GM21619 (cell line): ENCODE measurements at regions not wholly inside any gene's neighbourhood (a gene's known extent, or its start where the extent isn't known, plus 50 kb on each side); places are given as distances from the start of the nearest gene placed in this dataset.

Source experiments
- ATAC-seq: cut with Tn5 transposase; IDR thresholded peaks from one replicate; pipeline ENCODE4 v1.9.1; 2021; ENCODE audit not compliant: unreplicated experiment

DNA sequence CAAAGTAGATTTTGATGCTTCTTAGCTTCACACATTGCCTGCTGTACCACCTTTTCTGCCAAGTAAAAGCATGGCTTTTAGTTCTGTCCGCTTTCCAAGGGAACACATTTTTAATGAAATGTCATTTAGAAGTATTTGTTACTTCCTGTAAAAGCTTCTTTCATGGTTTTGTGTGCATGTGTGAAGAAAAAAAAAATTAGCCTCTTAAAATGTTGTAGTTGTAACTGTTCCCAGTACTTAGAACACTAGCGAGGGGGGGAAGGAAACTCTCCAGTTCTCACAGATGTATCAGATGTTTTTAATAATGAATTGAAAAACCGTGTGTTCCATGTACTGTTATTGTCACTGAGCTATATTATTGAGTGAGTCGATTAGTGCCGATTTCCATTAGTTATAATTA lies 568.3 kb upstream of the ADGRL2 start:
- no peak for ATAC-seq

DNA sequence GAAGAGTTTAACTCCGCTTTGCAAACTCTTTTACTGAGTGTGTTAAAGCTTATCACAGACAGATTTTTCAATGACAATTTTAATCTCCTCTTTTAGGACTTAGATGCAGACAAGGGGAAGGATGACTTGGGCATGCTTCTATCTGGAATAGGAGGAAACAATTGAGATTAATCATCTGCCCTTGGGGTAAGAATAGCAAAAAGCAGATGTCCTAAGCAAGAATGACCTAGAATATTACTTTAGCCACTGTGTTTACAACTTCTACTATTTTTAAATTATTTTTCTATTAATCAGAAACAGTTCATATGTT lies 569.0 kb upstream of the ADGRL2 start:
- no peak for ATAC-seq

DNA sequence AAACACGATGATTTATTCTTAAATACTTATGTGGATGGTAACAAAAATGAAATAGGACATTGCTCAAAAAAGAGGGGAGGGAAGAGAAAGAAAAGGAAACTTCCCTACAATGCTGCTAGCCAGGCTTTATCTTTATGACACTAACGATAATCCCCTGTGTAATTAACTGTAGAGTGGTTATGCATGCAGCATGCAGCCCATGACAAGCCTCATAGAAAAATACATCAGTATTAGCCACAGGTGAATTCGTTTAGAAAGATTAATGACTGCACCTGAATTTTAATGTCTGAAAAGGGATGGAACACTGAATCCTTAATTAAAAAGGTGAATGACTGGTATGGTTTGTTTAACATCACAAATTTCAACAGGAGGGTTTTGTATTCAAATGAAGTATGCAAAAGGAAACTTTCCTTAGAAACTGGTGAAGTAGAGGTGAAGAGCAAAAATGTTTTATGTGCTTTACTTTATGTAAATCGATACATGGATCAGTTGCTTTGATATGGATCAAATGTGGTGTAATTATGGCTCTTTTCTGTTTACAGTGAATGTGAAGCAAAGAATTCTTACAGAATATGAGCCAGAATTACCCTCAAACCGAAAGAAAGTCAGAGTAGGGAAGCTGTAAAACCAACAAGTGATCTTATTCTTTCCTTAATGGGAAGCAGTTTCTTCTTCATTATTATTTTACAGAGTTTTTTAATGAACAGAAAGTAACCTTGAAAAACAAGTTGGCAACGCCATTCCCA lies 569.6 kb upstream of the ADGRL2 start:
- ATAC-seq: no peak

DNA sequence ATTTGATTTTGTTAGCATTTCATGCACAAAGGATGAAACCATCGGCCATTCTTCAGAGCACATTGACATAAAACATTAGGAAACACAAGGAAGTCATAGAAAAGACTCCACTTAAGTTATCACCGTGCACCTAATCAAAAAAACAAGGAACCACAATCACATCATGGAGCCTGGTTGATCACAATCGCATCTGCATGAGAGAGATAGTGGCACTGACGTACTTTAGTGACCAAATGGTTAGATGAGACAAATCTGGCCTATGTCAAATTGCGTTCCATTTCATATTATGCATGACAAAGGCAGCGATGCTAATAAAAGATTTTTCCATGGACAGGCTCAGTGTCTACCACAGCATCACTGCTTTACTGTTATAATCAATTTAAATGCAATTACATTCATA lies 571.8 kb upstream of the ADGRL2 start:
- no peak for ATAC-seq

DNA sequence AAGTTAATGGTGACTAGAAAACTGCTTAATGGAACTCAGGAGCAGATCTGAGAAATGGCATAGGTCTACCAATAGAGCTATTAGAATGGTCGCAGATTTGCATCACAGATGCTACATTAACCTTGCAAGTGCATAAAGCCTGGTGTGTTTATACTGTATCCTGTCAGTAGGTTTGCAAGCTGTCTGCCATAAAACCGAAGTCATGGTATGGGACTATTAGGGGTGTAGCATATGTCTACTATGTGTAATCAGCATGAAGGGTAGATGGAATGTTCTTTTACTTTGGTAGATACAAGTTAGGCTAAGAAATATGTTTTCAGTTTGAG lies 574.2 kb upstream of the ADGRL2 start:
- no peak for ATAC-seq

DNA sequence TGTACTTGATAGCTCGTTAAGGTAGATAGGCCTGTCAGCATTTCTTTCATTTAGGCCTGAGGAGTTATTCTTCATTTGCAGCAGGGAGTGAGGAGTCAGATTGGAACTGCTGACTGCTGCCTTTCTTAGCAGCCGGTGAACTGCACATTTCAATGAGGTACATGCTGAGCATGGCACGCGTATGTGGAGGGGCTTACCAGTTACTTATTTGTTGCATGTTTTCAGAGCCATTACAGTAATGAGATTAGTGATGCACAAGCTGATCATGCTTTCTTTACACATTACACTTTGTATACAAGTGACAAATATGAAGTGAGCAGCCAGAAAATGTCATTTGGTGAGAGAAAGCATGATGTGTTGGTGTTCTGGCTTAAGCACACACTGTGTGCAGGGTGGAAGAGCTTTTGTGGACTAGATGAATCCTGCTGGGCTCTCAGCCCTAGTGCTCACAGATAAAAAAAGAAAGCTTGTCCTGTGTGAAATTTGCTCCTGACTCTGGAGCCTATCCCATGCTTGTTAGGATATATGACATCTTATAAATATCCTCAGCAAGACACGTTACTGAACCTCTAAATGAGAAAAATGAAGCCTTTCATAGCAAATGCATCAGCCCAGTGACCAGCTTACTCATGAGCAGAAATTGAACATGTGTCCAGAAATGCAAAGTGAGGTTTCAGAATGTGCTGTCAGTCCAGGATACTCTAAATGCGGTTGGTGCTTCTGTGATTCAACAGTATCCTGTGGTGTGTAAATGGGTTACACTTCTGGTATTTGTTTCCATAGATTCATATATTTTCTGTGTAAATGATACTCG lies 574.7 kb upstream of the ADGRL2 start:
- peak; percentile 85 for ATAC-seq

DNA sequence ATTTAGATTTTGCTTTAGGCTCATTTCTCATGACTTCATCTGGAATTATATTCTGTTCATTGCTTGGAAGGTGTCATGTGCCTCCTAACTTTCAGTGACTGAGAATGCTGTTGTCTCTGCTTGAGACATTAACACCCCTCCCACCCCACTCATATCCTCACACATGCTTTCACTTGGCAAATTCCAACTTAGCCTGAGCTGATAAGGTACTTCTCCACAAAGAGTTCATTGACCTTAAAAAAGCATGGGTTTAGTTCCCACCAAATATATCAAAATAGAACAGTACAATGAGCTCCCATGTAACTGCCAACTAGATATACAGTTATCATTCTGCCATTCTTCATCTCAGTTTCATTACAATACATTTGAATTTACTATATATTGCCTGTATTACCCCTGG lies 576.5 kb upstream of the ADGRL2 start:
- no peak for ATAC-seq

DNA sequence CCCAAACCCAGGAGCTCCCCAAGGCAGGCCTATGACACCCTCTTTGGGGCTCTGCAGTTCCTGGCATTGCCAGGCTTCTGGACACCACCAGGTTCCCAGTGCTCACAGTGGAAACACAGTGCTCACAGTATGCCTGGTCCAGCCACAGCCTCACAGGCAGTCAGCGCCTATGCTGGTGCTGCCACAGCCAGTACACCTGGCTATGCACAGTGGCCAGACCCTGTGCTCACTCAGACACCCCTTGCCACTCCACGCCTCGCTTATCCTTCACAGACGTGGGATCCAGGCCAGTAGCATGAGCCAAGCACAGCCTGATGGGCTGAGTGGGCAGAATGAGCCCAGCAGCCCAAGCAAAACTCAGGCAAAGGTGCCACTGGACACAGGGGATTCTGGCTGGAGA lies 579.2 kb upstream of the ADGRL2 start:
- no peak for ATAC-seq

DNA sequence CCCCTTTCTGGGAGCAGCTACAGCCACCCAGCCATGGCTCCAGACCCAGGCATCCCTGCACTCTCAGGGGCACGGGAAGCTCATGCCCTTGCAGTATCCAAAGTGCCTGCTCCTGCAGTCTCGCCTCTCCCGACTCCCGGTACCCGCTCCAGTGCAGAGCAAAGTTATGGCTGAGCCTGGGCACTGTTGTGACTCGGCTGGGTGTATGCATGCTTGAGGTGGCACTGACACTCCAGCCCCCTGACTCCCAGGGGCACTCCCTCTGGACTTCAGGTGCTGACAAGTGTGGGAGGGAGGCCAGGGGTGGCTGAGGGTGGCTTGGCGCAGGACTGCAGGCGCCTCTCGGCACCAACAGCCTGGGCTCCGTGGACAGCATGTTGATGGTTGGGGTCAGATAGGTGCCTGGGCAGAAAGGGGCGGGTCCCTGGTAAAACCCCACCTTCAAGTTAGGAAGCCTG lies 580.1 kb upstream of the ADGRL2 start:
- ATAC-seq: no peak

DNA sequence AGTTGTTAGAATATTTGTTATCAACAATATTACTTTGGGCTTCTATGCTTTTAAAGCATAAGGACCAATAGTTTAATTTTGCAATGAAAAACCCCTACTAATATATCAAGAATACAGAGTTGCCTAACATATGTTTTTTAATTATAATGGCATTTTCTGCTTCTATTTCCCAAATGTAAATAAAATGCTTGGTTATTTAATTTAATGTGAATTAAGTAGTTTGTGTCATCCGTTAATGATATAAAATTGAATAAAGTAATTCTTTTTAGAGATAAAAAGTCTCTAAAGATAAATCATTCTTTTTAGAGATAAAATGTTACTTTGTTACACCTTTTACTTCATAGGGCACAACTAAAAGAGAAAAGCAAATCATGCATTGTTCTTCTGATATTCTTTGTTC lies 583.7 kb upstream of the ADGRL2 start:
- ATAC-seq: no peak

DNA sequence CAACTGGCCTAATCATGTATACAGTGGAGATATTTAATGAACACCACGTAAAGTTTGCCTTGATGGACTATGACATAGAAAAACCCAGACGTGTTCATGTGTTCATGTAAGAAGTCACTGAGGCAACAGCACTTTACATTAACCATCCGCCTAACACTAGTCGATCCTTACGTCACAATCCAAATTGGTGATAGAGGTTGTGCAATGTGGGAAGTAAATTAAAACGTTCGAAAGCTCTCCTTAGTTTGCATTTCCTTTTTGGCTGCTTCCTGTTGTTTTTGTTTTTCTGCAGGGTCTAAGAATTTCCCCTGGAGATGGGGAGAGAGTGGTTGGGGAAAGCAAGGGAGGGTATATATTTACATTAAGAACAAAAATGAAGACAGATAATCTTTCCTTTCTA lies 587.5 kb upstream of the ADGRL2 start:
- ATAC-seq: no peak

DNA sequence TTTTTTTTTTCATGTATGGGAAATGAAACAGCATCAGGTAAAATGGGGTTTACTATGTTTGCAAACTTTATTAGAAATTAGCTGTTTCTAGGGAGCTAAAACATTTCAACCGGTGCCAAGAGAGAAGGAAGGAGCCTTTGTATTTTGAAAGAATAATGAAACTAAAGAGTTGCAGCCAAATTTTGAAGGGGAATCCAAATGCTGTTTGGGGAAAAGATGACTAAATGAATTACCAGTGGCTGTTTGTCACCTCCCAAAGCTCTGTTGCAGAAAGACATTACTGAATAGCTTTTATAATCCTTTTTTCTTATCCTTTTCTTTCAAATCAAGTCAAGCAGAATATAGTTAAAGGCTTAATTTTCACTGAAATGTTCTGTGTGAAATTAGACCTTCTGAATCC lies 591.3 kb upstream of the ADGRL2 start:
- ATAC-seq: no peak

DNA sequence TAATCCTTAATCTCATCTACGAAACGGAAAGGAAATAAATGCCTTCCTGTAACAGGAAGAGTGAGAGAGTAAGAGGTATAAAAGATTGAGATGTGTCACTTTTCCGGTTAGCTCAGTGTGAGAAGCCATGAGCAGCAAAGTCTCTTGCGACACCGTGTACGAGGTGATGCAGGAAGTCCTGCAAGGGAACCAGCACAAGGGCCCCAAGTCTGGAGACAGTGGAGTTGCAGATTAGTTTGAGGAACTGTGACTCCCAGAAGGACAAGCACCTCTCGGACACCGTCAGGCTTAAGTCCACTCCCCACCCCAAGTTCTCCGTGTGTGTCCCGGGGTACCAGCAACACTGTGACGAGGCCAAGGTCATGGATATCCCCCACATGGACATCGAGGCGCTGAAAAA lies 592.3 kb upstream of the ADGRL2 start:
- ATAC-seq: no peak

DNA sequence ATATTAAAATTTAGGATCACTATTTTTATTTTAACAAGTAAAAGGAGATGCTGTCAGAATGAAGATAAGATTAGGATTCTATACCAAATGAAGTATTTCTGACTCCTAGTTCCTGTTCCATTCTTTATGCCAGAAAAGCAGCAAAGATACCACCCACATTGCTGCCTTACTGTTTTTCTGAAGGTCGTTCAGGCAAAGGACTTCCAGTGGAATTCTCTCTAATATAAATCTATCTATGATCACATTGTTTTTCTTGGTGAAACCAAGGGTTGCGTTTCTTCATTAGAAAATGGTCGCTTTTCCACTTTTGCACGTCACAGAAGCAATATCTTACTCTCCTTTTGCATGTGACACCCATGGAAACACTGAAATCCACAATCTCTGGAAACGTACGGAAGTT lies 594.8 kb upstream of the ADGRL2 start:
- ATAC-seq: no peak

DNA sequence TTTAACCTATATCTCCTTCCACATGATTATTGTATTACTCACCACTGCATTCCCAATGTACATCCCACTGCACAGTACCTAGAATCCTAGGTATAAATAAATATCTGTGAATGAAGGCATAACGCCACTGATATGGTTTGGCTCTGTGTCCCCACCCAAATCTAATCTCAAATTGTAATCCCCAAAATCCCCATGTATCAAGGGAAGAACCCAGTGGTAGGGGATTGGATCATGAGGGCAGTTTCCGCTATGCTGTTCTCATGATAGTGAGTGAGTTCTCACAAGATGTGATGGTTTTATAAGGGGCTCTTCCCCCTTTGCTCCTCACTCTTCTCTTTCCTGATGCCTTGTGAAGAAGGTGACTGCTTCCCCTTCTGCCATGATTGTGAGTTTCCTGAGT lies 599.0 kb upstream of the ADGRL2 start:
- ATAC-seq: no peak

DNA sequence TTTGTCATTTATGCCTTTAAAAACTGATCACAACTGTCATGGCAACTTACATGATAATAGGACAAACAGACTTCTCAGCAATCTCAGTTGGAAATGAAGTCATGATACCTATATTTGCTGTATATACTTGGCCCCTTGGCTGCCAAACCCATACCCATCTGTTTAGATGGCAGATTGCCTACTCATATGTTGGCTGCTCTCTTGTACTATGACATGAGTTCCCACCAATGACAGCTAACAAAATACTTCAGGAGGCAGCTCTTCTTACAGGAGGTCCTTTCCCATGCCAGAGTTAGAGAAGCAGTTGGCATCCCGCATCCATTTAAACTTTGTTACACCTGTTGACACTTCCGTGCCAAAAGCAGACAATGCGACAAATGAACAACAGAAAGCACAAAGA lies 603.1 kb upstream of the ADGRL2 start:
- no peak for ATAC-seq

DNA sequence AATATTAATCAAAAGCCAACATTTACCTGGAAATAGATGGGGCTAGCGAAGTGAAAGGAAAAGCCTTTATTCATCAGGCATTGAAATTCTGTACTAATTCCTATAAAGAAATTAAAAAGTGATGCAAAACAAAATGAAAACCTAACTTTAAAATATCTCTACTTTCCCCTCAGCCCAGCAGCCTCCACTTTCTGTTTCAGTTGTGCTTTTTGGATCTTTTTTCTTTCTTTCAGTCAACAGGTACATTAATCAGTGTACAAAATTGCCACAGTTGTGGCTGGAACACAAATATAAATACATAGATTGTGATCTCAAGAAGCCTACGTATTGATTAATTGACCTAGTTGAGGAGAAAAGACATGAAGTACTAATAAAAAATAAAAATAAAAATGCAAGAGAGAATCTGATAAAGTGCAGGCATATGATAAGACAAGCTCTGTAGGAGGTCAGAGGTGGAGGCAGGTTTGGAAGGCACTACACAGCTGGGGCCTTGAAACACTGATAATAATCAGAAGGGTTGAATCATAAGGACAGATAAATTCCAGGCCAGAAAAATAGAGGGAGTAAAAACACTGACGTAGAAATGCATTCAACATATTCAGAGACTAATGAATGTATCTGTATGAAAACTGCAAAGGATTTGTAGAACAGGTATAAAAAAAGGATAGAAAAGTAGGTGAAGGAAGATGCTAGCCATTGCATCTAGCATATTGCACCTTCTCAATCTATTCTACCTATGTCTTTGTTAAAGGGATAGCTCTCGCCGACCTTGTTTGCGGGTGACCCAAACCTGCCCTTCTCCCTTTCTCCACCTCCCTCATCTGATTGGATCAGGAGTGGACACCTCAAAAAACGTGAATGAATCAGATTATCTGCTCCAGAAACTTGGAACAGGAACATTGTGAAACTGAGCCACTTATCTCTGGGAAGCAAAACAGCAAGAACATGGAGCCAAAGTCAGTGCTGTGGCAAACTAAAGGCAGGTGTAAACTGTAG lies 607.8 kb upstream of the ADGRL2 start:
- ATAC-seq: no peak

DNA sequence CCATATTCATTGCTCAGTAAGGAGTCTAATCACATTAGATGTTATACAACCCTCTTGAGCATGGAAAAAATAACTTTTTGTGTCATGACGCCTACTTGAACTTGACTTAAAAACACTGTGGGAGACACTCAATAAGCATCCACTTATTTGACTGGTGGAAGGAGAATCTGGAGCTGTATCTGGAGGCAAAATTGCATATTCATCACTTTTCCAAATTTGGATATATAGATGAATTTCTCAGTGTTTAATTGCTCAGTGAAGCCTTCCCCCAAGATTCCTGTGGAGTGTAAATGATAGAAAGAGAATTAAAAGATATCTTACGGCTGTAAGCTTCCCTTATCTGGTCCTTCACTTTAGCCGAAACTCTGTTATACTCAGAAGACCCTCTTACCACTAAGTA lies 610.7 kb upstream of the ADGRL2 start:
- no peak for ATAC-seq

DNA sequence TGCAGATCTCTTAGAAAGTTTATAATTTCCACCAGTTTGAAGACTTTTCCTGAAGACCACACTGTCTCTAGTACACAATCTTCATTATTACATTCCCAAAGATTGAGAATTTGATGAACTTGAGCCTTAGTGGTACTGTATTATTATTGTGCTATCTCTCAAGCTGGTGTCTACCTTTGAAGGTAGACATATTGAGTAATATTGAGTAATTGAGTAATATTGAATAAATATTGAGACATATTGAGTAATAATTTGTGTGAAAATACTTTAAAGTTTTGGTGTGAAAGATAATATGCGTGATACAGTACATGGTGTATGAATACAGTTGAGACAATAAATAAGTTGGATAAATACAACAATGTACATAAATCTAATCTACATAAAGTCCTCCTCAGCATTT lies 613.1 kb upstream of the ADGRL2 start:
- ATAC-seq: no peak

DNA sequence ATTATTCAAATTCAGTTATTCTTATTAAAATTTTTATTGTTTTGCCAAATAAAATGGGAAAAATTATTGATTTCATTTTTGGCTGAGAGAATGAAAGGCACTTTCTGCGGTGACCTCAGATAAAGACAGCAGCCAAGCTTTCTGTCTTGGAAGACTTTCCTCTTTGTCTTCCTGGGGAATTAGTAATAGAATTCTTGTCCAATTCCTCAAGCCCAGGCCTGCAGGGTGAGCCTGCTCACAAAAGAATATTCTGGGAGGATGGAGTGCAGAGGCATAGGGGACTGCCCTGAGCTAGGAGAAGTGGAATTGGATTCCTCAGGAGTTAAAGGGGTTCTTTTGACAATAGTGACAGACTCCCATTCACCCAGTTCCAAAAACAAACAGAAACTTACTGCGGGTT lies 614.5 kb upstream of the ADGRL2 start:
- no peak for ATAC-seq

DNA sequence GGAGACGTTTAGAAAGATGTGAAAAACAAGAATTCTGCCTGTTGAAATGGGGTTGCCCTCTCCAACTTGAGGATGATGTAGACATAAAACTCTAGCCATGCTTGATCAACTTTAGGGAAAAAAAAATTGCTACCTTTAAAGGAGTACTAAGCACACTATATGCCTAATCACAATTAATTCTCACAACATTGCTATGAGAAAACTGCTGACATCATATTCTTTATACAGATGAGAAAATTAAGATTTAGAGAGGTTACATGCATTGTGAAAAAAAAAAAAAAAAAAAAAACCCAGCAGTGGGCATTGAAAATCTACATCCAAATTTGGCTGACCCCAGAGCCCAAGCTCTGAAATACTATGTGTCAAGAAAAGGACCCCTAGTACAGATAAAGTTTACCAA lies 617.2 kb upstream of the ADGRL2 start:
- ATAC-seq: no peak

DNA sequence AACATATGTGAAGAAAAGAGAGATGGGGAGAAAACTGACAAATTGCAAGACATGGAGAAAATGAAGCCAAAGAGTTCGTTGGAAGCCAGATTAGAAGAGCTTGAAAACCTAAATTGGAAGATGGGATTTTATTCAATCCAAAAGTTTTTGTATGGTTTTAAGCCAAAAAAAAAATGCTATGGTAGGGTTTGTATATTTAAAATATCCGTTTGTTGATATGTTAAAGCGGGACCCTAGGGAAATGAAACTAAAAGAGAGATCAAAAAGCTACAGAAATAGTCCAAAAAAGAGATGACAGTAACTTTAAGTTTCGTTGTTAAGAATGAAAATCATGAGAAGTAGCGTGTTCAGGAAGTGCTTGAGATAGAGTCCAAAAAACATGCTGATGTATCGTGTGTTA lies 617.7 kb upstream of the ADGRL2 start:
- no peak for ATAC-seq
